ENCODE measurements at regions not wholly inside any gene's neighbourhood (a gene's known extent, or its start where the extent isn't known, plus 50 kb on each side); places are given as distances from the start of the nearest gene placed in this dataset.
"Not testable (repeated sequence)": the region's sequence is repeated elsewhere in the genome, so short reads cannot be mapped to it uniquely, and the experiment has no call there.

DNA sequence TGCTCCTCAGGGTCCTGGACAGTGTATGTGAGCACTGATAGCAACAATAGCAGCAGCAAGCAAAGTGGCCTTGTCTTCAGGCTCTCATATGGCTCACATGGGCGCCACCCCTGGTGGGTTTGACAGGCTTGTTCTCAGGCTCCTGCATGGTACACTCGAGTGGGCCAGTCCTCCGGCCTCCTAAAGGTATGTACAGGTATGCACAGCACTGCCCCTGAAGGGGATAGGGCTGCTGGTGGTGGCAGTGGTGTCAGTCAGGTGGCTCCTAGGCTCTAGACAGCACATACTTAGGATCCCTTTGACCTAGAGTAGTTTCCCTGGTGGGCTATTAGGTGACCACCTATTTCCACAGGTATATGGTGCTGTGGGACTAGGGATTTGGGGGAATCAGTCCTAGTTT is 79.8 kb downstream of the LGALS9B start:
- DNase-seq (ENCODE audit: low read depth) = not testable (repeated sequence)

DNA sequence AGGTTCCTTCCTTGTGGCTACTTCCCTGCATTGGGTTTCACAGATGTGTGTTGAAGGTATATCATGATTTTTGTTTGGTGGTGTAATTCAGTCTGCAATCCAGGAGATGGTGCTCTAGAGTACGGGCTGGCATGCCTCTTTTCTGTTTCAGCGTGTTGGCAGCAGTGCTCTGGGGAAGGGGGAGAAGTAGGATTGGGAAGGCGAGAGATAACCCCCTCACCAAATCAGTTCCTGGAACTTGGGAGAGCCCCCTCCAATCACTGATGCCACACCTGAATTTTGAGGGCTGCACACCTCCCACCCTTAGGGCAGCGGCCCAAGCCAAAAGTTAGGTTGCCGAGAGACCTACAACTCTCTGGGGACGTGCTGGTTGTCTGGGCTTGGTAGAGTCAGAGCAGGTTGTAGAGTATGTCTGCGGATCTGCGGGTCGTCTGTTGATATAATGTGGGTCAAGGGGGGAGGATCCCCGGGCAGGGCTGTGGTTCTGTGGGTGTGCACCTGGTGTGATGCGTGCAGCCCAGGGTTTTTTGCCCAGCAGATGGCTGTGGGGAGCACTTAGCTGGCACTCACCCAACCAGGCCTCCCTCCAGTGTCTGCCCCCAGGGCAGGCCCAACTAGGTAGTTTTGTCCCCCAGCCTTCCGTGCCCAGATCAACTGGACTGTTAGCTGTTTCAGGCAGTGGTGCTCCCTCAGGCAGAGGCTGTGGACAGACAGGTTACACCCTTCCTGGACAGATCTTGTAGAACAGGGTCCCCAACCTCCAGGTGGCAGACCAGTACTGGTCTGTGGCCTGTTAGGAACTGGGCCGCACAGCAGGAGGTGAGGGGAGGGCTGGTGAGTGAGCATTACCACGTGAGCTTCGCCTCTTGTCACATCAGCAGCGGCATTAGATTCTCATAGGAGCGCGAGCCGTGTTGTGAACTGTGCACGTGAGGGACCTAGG is 85.7 kb downstream of the LGALS9B start:
- peak; percentile 1 for DNase-seq (ENCODE audit: low read depth)

DNA sequence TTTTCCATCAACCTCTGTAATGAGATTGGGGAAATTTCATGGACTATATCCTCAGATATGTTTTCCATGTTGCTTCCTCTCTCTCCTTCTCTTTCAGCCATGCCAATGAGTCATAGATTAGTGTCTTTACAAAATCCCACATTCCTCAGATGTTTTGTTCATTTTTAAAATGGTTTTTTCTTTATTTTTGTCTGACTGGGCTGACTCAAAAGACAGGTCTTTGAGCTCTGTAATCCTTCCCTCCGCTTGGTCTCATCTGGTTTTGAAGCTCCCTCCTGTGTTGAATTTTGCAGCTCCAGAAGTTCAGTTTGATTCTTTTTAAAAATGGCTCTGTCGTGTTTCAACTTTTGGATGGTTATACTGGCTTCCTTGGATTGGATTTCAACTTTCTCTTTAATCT is 86.7 kb downstream of the LGALS9B start:
- not testable (repeated sequence) for DNase-seq (ENCODE audit: low read depth)

DNA sequence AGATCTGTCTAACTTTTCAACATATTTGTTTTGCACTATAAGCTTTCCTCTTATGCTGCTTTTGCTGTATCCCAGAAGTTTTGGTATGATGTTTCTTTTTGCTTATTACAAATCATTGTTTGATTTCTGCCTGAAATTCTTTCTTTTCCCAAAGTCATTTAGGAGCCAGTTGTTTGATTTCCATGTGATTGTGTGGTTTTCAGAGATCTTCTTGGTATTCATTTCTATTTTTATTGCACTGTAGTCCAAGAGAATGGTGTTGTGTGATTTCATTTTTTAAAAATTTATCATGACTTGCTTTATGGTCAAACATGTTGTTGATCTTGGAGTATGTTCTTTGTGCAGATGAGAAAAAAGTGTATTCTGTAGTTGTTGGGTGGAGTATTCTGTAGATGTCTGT is 88.1 kb downstream of the LGALS9B start:
- DNase-seq (ENCODE audit: low read depth) = not testable (repeated sequence)

DNA sequence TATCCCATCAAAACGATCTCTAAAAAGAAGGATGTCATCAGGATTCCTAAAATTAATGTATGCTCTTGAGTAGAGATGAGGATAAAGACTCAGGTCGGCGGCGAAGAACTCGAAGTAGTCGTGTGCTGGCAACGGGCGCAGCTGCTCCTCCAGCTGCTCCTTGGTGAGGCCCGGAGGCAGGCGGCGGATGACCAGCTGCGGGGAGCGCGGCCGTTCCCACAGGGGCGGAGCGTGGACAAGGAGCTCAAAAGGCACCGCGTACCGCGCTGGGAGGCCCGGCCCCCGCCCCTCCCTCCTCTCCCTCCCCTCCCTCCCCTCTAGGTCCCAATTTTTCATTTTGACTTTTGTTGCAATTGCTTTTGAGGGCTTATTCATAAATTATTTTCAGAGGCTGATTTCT is 90.7 kb downstream of the LGALS9B start:
- DNase-seq (ENCODE audit: low read depth) = not testable (repeated sequence)

DNA sequence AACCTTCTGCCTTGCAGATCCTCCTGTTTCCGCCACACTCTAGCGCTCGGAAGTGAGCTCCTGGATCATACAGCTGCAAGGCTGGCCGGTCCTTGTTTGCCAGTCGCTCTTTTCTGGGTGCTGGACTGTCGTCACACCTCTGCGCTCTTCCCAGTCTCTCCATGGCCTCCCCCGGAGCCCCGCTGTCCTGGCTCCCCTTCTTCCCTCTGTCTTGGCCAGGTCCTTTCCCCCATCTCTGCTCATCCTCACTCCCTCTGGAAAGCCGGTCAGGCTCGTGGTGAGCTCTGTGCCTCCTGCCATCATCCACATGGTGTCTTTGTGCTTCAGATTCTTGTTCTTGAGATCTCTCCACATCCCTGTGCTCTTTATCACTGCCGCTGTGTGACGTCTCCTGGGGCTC is 91.6 kb downstream of the LGALS9B start:
- DNase-seq (ENCODE audit: low read depth) = not testable (repeated sequence)

All from activated T-cell treated with anti-CD3 and anti-CD28 coated beads for 24 hours (primary cell).